GM23338 (cell line): ENCODE measurements at regions not wholly inside any gene's neighbourhood (a gene's known extent, or its start where the extent isn't known, plus 50 kb on each side); places are given as distances from the start of the nearest gene placed in this dataset.

Experiments
- CREB1 ChIP-seq: fragments of 250-450 bp; sonication (Bioruptor Pico); IDR thresholded peaks from 2 replicates; pipeline ENCODE4 v1.5.0; 2020; ENCODE audit warnings: low read depth, mild to moderate bottlenecking, moderate library complexity
- CTCF ChIP-seq, 2 experiments: fragments of 200-600 bp in 1 of 2; sonication (generic) in 1 of 2; conservative IDR thresholded peaks; 2 replicates each; pipeline versions ENCODE4 v1.5.1 to v1.6.1; 2016 to 2017; ENCODE audit warnings: antibody characterized with exemption in 2 of 2, low read depth in 2 of 2, mild to moderate bottlenecking in 2 of 2, moderate library complexity in 1 of 2
- POLR2AphosphoS5 ChIP-seq: IDR thresholded peaks from 2 replicates; pipeline ENCODE4 v1.6.1; 2016; ENCODE audit warnings: antibody characterized with exemption, low read depth
- REST ChIP-seq: IDR thresholded peaks from one replicate; pipeline ENCODE4 v1.6.1; 2018; ENCODE audit warnings: antibody characterized with exemption; ENCODE audit not compliant: unreplicated experiment
- ZNF331 ChIP-seq: fragments of 250-450 bp; sonication (Bioruptor Pico); IDR thresholded peaks from 2 replicates; pipeline ENCODE4 v1.5.0; 2020; ENCODE audit warnings: low read depth, mild to moderate bottlenecking, moderate library complexity

GRCh38 chr7:50832744-50833143, 50.0 kb upstream of the GRB10 start:
- no peak for TF ChIP-seq CTCF (conservative IDR thresholded peaks at IDR 0.05; ENCODE audit: low read depth in 2 of 2)
- no peak for TF ChIP-seq CREB1 (CRISPR knock-in tag)
- TF ChIP-seq ZNF331 = no peak
- no peak for TF ChIP-seq REST
- TF ChIP-seq POLR2AphosphoS5 = no peak
